ENCODE measurements at regions not wholly inside any gene's neighbourhood (a gene's known extent, or its start where the extent isn't known, plus 50 kb on each side); places are given as distances from the start of the nearest gene placed in this dataset.
"Not testable (repeated sequence)": the region's sequence is repeated elsewhere in the genome, so short reads cannot be mapped to it uniquely, and the experiment has no call there.

DNA sequence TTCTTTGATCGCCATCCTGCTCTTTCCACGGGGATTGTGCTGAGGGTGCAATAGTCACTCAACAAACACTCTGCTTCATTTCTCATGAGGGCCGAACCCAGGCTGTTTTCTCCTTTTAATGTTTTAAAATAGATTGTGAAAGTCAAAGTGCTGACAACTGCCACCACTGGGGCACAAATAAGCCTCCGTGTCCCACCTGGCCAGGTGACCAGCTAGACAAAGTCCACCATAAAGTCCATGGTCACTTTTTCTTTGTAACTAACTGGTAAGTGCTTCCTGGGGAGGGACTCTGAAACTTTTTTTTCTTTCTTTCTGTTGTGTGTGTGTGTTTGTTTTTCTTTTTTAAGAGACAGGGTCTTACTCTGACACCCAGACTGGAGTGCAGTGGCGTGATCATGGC lies 219.8 kb downstream of the LY86 start:
- in situ Hi-C loops (cut with HindIII; ENCODE audit: low sequenced_read_pairs): no loop called here

DNA sequence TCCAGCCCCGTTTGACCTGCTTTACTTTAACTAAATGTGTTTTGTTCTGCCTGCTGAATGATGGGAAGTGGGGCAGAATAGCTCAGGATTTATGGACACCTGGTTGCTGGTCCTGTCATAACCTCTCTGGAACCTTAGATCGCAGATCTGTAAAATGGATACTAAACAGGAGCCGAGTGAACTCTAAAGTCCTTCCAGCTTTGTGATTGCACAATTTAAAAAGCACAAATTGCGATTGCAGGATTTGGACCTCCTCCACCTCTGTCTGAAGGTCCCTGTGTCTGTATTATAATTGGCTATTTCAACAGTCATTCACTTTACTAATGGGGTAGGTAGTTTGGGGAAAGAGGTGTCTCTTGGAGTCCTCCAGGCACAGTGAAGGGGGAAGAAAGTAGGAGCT lies 220.4 kb downstream of the LY86 start:
- in situ Hi-C loops (cut with HindIII; ENCODE audit: low sequenced_read_pairs): no loop called here

DNA sequence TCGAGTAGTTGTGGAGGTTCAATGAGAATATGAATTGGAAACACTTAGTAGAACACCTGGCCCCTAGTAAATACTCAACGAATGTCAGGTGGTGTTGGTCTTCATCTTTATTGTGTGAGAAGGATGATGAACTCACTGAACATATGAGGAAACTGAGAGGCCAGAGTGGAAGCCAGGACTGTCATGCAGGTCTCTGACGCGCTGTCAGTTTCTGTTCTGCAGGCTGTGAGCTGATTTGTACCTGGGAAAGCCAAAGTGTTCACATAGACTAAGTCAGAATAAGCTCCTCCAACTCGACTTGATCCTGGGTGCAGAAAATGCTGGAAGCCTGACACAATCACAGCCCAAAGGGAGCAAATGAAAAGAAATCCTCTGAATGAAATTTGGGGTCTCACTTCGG lies 222.2 kb downstream of the LY86 start:
- in situ Hi-C loops (cut with HindIII; ENCODE audit: low sequenced_read_pairs): no loop called here

DNA sequence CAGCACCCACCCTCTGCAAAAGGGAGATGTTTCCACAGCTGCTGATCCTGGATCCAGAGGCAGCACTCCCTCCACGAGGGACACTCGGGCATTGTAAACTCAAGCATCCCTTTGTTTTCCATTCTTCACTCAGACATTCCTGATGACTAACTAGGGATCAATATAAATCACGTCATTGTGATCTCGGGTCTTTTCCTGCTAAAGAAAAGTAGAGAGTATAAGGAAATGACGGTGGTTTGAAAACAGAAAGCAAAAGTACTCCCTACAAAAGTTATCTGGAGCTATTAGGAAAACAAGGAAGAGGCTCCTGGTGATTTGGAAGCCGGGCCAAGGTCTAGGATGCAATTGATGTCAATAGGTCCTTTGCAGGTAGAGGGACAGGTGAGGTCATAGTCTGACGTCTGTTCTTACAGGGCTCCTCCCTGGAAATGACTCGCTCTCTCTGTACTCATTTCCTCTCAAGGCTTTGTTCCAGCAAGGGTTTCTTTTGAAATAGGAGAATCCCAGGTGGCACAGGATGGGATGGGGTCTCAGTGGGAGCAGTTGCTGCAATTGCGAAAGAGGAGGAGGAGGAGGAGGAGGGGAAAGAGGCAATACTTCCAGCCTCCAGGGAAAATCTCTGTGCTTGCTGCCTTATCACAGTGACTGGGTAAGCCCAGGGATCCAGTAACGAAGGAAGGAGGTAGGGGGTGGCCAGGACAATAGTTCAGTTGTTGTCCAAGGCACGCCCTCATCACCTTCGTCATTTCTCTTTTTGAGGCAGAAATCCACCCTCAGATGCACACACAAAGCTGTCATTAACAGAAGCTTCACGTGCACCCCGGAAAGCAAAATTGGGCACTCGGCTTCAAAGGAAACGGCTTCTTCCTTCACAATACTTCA lies 222.8 kb downstream of the LY86 start:
- in situ Hi-C loops (cut with HindIII; ENCODE audit: low sequenced_read_pairs): no loop called here

DNA sequence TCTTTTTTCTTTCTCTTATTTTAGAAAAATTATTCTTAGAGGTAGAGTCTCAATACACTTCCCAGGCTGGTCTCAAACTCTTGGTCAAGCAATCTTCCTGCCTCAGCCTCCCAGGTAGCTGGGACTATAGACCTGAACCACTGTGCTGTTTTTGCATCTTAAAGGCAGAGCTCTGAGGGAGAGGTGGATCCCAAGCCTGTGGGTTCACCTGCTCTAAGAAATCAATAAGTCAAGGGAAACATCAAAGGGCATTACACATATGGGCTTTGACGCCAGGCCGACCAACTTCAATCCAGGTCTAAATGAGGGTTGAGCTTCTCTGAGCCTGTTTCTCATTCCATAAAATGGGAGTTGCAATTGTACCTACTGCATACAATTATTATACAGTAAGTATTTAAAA lies 223.9 kb downstream of the LY86 start:
- in situ Hi-C loops (cut with HindIII; ENCODE audit: low sequenced_read_pairs): no loop called here

DNA sequence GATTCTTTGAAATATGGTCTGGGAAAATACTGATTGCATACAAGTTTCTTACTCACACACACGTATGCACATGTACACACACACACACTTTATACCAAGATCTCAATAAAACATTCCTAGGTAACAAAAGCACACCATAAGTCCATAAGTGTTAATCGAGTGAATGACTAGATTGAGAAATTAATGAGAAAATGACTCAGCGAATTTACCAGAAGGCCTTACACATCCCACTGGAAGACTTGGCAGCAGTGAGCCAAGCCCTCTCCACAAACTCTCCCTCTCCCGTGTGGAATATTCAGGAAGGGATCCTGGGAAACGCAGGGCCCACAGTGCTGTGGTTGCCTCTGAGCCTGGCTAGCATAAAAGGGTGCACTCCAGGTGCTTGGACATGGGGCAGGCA lies 227.2 kb downstream of the LY86 start:
- in situ Hi-C loops (cut with HindIII; ENCODE audit: low sequenced_read_pairs): no loop called here

DNA sequence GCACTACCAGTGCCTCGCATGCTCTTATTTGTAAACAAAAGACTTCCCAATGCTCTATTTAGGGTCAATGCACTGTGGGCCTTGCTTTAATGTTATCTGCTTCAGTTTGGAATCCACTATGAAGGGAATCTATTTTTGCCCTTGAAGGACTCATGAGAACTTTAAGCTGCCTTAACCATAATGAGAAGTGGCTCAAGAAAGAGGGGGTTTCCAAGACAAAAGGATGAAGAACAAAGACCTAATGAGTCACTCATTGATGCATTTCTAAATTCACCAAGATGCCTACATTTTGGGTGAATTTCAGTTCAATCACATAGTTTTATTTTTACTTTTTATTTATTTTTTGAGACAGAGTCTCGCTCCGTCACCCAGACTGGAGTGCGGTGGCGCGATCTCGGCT lies 228.2 kb downstream of the LY86 start:
- in situ Hi-C loops (cut with HindIII; ENCODE audit: low sequenced_read_pairs): no loop called here

DNA sequence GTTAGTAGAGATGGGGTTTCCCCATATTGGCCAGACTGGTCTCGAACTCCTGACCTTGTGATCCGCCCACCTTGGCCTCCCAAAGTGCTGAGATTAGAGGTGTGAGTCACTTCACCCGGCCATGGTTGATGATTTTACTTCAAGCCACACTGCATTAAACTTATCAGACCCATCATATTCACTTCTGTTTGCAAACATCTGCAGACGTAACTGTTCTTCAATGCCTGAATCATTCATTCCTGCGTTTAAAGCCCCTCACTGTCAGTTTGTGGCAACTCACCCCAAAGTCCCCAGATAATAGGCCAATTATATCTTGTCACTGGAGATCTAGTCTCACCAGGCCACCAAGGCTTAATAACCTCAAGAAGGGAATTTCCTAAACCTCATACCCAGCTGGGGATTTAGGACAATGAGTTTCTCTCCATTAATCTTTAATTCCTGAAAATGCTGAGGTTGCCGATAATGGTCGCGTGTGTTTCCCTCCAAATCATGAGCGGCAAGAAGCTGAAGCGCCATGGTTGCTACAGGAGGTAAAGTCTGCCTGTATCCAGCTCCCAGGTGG lies 229.6 kb downstream of the LY86 start:
- in situ Hi-C loops (cut with HindIII; ENCODE audit: low sequenced_read_pairs): no loop called here

DNA sequence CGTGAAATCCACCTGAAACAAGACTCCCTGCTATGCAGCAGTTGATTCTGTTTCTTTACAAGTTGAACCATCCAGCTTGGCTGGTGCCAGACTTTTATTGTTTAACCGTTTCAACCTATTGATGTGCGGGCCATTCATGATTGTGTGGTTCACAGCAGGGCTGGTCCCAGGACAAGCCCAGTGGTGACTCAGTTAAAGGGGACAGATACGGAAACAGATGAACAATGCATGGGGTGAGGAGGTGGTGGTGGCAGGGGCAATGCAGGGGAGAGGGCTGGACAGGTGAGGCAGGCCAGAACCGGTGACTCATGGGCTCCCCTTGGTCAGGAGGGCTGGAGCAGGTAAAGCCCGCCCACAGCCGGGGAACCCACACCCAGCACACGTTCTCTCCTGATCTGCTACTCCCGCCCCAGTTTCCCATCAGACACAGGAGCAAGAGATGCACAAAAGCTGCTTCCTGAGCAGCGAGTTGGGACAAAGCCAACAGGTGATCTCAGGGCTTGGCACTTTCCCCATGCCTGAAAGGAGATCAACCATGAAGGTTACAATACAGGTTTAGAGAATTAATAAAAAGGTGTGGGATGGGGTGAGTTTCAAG lies 232.2 kb downstream of the LY86 start:
- in situ Hi-C loops (cut with HindIII; ENCODE audit: low sequenced_read_pairs): loop anchor here (5.0 kb wide), 1 partner anchor 52 kb away; no protein-coding TSS in a partner anchor

DNA sequence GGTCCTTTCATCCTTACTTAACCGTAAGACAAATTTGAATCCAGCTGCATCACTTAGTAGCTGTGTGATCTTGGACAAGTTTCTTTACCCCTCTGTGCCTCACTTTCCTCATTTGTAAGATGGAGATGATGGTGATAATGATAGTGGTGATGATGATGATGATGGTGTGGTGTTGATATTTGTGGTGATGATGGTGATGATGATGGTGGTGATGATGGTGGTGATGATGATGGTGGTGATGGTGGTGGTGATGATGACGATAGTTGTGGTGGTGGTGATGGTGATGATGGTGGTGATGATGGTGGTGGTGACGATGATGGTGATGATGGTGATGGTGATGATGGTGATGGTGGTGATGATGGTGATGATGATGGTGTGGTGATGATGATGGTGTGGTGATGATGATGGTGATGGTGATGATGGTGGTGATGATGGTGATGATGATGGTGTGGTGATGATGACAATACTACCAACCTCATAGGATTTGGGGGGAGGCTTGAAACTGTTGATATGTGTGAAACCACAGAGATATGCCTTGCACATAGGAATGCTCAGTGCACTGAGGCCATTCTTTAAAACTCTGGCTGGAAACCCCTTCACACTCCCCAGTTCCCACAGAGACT lies 233.2 kb downstream of the LY86 start:
- in situ Hi-C loops (cut with HindIII; ENCODE audit: low sequenced_read_pairs): loop anchor here (5.0 kb wide), 1 partner anchor 51 kb away; no protein-coding TSS in a partner anchor

DNA sequence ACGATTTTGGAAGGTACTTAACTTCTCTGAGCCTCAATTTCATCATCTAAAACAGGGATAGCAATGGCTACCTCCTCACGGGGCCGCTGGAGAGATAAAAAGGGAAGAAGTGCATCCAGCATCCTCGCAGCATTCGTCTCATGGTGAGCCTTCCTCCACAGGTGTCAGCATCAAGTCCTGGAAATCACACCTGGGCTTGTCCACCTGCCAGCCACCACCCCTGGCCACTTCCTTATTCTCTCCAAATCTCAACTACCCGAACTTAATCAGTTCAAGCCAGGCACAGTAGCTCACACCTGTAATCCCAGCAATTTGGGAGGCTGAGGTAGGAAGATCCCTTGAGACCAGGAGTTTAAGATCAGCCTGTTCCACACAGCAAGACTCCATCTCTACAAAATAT lies 234.5 kb downstream of the LY86 start:
- in situ Hi-C loops (cut with HindIII; ENCODE audit: low sequenced_read_pairs): loop anchor here (5.0 kb wide), 1 partner anchor 49 kb away; no protein-coding TSS in a partner anchor

DNA sequence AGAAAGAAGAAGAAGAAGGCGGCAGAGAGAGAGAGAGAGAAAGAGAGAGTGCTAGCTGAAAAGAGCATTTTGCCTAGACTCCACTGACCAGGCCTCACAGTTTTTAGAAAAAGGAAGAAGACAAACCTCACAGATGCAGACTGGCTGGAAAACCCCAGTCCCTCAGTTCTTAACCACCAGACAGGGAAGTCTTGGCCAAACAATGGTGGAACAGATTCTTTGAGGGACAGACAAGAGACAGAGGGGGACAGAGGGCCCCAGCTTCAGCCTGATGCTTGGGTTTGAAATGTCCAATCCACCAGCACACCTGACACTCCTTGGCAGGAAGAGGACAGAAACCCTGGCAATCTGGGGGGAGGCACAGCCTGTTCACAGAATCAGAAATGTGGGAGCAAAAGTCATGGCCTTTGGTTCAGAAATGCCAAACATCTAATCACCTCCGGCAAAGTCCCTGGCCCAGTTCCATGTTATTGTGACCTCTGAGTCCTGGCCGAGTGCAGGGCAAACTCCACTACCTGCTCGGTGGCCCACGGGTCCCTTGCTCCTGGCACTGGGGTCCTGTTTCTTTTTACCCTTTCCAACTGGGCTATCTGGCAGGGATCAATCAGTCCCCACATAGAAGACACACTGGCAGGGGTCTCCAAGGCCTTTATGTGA lies 235.2 kb downstream of the LY86 start:
- in situ Hi-C loops (cut with HindIII; ENCODE audit: low sequenced_read_pairs): loop anchor here (5.0 kb wide), 1 partner anchor 49 kb away; no protein-coding TSS in a partner anchor

DNA sequence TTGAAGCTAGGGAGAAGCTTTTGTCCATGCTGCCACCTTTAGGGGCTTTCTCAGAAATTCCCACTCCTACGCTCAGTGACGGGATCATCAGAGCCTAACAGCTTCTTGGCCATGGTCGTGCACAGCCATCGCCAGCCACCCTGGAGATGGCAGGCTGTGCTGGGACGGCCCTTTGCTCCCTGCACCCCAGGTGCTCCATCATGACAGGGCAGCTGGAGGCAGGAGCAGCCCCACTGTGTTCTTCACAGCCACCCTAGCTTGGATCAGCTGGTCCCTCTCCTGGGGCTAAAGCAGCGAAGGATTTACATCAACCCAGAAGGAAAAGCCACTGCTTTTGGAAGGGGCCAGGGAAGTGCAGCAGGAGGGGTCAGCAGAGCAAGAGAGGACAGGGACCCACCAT lies 235.9 kb downstream of the LY86 start:
- in situ Hi-C loops (cut with HindIII; ENCODE audit: low sequenced_read_pairs): loop anchor here (5.0 kb wide), 1 partner anchor 48 kb away; no protein-coding TSS in a partner anchor

DNA sequence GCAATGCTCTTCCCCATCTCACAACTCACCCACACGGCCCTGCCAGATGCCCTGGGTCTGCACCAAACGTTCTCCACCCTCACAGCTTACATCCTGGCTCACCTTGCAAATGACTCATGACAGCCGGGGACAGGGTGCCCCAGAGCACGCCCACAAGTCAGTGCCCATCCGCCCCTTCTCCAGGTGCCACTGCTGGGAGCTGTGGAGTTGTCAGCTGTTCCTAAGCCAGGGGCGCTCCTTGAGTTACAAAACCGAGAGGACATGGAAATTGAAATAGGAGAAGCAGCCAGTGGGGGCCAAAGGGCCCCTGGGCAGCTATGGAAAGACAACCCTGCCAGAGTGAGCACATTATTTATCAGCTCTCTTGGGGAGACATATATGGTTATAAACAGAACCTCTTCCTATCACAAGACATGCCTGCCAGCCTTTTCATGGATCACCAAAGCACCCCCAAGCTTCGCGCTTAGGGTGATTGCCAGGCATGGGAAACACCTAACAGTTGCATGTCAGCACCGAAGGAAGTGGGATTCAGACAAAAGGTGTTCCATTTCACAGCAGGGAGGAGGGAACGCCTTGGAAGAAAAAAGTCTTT lies 236.8 kb downstream of the LY86 start:
- in situ Hi-C loops (cut with HindIII; ENCODE audit: low sequenced_read_pairs): no loop called here

DNA sequence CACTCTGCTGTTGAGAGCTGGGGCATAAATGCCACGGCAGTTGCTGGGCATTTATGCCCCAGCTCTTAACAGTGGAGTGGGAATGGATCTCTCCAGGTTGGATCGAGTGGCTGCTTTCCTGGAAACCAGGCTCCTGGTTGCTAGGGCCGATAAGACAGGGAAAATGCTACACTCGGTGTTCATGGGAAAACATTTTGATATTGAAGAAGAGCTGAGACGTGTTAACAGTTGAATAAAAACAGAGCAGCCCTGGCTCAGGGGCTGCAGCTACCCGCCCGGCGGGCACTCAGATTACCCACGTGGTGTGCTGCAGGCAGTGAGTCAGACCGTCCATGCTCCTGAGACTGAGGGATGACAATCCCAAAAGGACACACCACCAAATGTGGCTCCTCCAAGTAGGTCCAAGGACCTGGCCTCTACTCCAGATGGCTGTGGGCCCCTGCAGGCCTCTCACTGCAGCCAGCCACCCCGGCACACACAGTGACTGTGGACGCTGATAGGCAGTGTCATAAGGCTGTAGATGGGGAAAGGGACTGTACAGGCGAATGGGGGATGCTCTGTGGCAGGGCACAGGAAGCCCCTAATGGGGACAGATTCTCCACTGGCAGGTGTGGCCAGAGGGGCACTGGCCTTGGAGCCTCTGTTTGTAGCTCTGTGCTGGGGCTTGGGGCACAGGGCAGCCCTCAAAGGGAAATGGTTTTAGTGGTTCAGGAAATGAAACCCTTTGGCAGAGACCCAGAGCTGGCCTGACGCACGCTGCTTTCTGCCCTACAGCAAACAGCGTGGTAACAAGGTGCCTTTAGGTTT lies 237.8 kb downstream of the LY86 start:
- in situ Hi-C loops (cut with HindIII; ENCODE audit: low sequenced_read_pairs): no loop called here

DNA sequence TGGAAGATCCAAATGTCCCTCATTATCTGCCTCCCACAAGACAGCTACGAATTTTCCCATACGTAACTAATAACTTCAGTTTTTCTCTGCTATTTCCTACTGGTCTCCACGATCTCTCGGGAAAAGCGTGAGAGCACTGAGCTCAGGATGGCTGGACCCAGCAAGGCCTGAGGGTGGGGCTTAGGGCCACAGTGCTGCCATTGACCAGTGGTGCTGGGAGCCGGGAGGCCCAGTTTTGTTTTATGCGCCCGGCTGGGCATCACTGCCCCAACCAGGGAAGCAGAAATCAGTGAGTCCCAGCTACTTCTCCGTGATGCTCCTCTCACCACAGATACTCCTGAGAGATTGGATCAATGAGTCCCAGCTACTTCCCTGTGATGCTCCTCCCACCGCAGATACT lies 238.4 kb downstream of the LY86 start:
- in situ Hi-C loops (cut with HindIII; ENCODE audit: low sequenced_read_pairs): no loop called here

DNA sequence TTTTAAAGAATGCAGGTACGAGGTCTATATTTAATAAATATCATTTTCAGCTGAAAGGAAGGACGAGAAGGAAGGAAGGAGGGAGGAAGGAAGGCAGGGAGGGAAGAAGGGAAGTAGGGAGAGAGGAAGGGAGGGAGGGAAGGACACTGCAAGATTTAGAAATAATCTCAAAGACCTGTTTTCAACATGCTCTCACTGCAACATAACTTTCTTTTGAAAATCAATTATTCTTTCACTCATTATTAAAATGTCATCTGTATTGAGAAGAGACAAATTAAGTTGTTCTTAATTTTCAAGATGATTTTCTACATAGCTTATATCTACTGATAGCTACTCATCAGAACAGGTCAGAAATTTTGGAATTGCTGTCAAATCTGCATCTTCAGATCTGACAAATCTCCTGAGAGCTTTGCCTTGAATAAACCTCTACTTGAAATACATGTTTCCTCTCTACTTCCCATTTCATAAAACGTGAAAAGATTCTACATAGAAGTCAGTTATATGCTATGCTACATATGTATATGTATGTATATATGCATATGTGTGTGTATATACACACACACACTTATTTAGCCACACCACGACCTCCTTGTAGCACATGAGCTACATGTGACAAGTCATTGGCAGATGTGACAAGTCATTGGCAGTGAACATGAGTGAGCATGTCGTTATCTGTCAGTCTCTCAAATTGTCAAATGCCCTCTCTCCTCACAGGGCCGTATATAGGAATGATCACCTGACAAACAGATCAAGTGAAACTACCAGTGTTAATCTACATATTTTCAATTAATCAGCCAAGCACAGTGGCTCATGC lies 241.6 kb downstream of the LY86 start:
- in situ Hi-C loops (cut with HindIII; ENCODE audit: low sequenced_read_pairs): no loop called here

DNA sequence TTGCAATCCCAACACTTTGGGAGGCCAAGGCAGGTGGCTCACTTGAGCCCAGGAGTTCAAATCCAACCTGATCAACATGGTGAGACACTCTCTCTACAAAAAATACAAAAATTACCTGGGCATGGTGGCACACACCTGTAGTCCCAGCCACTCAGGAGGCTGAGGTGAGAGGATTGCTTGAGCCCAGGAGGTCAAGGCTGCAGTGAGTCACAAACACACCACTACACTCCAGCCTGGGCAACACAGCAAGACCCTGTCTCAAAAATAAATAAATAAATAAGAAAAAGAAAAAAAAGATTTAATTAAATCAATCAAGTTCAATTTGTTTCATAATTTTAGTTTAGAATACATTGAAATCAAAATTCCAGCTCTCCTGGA lies 242.2 kb downstream of the LY86 start:
- in situ Hi-C loops (cut with HindIII; ENCODE audit: low sequenced_read_pairs): not testable (repeated sequence)

DNA sequence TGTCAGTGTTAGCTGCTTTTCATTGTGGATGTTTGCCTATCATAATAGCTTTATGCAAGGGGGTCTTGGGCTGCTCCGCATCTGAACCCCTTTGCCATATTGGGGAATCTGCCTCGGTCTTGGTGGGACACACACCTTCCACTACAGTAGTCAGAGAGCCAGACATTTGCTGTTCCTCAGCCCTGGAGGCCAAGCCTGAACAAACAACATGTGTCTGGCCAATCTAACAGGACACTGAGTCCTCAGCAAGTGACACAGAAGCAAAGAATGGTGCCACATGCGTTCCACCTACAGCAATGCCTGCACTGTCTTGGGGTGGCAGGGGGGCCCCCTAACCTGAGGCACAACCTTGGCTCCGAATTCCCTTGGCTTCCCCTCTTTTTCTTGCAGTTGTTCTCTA lies 243.9 kb downstream of the LY86 start:
- in situ Hi-C loops (cut with HindIII; ENCODE audit: low sequenced_read_pairs): no loop called here
